Stimulated activated CD4-positive, alpha-beta T cell treated with anti-CD3 and anti-CD28 coated beads, Interleukin-4, amount 100 ng/mL, for 1 hour (primary cell): ENCODE measurements at regions not wholly inside any gene's neighbourhood (a gene's known extent, or its start where the extent isn't known, plus 50 kb on each side); places are given as distances from the start of the nearest gene placed in this dataset.

Experiments
- DNase-seq: peaks from one replicate; pipeline ENCODE4 v3.0.0-alpha.2; 2020

DNA sequence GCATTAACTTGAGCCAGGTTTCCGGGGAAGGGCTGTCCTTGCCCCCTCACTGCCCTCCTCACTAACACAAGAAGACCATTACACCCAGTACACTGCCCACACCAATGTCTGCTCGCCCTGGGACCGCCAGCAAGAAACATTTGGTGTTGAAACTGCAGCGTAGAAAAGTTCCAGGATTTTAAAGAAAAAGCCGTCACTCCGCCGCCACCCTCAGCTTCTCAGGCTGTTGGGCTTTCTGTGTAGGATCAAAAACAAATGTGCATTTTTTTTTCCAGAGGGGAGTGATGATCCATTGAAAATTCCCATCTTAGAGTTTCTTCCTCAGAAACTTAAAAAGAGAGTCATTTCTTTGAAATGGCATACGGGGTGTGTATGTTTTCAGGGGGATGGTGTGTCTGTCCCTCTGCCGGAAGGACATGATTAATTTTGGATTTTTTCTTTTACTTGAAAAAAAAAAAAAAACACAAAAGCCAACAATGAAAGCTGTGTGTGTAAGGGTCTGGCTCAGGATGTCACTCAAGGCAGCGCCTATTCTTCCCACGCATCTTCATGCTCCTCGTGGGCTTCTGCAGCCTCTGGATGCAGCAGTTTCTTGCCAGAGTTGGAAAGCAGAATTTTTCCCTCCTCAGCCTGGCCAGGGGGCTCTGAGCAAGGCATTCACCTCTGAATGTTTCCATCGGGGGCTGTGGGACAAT is 184.9 kb downstream of the GLI2 start:
- no peak for DNase-seq

DNA sequence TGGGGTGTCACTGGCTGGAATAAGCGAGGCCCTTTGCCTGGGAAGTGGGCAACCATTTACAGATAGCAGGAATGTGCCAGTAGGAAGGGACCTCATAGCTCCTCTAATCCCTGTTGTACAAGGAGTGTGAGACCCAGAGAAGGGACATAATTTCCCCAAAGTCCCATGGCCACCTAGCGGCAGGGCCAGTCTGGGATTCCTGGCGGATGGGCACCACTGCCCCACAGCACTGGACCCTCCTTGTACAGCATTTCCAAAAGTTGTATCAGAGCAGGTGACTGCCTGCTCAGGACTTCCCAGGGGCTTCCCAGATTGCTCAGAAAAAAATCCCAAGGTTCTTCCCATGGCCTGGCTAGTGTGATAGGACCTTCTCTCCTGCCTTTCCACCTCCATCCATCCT is 185.8 kb downstream of the GLI2 start:
- DNase-seq, result no peak

DNA sequence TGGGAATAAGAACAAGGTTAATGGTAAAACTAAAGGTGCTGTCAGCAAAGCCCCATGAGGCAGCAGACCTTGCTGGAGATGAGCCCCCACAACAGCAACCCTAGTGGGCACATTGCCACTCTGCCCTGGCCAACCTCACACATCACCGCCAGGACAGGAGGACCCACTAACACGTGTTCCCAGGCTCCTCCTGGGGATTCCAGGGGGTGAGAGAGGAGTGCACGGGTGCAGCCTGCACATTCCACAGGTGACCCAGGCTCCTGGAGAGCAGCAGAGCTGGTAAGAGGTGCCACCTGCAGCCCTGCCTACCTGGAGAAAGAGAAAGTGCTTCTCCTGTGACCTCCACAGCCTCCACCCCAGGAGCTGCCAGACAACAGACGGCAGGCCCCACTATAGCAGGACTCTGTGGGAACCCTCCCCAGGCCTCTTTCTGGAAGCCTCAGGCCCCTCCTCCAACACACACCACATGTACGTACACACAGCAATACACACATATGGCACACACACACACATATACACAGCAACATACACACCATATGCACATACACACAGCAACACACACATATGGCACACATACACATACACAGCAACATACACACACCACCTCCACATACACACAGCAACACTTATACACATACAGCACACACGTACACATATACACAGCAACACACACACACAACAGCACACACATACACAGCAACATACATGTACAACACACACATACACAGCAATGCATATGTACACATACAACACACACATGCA is 187.1 kb downstream of the GLI2 start:
- no peak for DNase-seq

DNA sequence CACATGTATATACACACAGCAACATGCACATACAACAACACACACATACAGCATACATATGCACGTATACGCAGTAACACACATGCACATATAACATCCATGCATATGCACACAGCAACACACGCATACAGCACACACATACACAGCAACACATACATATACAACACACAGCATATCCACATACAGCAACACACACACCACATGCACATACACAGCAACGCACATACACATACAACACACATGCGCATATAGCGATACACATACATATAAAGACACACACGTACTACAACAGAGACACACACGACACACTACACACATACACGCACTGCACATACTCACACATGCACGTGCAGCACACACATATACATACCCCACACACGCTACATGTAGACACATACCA is 187.8 kb downstream of the GLI2 start:
- no peak for DNase-seq

DNA sequence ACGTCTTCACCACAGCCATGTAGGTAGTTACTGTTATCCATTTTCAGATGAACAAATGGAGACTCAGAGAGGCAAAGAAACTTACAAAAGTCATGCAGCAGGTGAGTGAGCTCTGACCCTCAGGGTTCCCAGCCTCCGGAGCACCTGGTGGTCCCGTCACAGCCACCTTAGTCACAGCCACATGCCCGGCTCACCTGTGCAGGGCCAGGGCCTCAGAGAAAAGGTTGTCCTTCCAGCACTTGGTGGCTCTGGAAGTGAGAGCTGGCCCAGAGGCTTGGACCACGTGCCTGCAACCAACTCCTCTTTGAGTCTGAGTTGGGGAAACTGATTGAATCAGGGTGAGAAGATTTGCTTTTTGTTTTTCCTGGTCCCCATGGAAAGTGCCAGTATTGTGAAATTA is 189.3 kb downstream of the GLI2 start:
- DNase-seq, result no peak

DNA sequence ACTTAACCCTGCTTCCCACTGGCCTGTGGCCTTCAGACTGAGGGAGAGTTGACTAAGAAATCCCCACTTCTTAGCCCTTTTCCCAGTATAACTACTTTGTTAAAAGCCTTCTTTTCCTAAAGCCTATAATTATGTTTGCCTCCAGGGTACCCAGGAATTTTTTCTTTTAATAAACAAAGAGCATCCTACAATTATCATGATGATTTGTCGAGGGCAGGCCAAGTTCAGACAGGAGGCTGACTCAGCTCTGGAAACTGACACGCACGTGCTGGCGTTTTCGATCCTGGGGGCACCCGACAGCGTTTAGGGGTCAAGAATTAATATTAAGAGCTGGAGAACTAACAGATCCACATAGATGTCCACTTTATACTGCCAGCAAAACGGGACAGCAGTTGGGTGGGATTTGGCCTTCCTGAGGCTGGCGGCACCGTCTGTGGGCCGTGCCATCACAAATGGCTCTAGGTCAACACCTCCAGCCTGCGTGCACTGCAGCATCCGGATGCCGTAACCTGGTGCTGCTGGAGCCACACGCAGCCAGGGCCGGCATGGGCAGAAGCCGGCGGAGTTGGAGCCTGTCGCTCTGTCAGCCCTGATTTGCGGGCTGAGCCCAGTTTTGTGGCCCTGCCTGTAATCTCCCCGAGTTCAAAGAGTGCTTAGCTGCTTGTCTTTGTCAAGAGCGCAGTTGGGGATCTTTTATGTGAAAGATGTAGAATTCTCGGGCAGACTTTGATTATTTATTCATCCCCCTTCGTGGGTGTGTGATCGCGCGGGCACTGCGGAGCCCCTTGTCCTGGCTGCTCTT is 191.0 kb downstream of the GLI2 start:
- no peak for DNase-seq

DNA sequence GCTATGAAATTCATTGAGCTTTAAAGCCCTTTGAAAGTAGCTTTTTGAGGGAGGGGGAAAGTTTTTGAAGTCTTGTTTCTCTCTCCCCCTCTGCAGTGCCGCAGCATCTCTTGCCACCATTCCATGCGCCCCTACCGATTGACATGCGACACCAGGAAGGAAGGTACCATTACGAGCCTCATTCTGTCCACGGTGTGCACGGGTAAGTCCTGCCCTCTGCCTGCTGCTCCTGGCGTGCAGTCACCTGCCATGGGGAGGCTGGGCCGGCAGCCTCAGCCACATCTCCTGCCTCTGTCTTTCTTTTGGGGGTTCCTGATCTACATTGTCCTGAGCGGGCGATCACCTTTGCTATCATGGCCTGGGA is 191.6 kb downstream of the GLI2 start:
- DNase-seq, result no peak

DNA sequence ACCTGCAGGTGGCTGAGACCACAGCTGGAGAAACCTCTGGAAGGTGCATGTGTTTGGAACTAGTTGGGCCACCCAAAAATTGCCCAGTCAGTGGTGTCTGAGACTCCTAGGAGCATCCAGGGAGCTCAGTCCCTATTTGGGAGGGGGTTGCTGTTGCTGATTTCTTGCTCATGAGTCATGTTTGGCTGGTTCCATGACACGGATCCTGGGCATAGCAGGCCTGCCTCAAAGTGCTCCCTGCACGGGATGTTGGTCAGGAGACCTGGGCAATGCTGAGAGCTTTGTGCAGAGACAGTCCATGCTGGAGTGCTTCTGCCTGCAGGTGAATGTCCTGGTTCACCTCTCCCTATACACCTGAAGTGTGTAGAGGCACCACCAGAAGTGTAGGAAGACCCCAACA is 194.2 kb downstream of the GLI2 start:
- no peak for DNase-seq

DNA sequence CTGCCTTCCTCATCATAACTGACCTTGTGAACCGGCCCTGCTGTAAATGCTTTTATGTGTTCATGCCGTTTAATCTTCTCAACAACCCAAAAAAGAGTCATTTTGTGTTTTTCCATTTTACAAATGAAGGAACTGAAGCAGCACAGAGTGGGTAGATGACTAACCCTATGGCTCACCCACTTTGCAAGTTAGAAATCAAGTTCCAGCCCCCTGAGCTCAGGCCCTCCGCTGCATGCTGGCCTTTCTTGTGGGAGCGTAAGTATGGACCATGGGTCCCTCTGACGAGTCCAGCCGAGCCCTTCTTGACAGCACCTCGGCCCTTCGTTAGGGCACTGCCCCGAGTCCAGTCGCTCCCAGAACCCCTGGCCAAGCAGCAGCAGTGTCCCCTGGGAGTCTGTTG is 194.6 kb downstream of the GLI2 start:
- DNase-seq, result no peak

DNA sequence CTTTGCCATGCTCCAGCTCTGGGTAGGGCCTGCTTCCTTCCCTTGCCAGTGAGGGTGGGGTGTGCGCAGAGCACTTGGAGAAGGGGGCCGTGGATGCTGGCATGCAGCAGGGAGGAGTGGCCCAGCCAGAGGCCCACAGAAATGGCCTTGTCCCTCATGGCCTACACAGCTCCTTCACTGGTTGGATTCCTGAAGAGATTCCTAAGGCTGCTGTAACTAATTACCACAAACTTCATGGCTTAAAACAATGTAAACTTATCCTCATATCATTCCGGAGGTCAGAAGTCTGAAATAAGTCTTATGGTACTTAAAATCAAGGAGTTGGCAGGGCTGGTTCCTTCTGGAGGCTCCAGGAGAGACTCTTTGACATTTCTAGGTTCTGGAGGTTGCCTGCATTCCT is 195.2 kb downstream of the GLI2 start:
- DNase-seq, result no peak

DNA sequence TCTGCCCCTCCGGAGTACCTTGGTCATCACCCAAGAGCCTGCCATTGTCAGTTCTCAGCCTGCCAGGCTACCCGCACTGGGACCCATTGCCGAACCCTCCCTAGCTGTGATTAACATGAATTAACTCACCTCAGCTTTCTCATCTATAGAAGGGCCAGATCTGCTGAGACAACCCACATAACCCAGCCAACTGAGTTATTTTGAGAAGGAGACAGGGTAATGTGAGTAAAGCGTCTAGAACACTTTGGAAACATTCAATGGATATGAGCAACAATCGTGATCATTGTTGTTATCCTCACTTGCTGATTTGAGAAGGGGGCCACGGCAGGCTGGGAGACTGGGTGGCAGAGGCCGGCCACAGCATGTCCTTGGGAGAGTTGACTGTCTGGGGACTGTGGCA is 196.8 kb downstream of the GLI2 start:
- no peak for DNase-seq

DNA sequence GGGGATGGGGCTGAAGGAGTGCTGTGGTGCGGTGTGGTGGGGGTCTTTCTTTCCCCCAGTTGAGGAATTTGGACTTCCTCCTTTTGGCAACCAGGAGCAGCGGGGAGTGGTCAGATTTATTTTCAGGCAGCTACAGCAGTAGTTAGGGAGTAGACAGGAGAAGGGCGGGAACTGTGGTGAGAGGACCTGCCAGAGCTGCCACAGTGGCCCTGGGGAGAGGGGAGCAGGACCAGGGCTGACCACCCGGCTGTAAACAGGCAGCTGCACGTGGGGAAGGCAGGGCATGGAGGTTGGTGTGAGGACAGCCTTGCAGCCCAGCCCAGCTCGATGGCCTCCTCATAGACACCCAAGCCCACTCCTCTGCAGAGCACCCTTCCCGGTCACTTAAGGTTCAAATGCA is 197.2 kb downstream of the GLI2 start:
- no peak for DNase-seq

DNA sequence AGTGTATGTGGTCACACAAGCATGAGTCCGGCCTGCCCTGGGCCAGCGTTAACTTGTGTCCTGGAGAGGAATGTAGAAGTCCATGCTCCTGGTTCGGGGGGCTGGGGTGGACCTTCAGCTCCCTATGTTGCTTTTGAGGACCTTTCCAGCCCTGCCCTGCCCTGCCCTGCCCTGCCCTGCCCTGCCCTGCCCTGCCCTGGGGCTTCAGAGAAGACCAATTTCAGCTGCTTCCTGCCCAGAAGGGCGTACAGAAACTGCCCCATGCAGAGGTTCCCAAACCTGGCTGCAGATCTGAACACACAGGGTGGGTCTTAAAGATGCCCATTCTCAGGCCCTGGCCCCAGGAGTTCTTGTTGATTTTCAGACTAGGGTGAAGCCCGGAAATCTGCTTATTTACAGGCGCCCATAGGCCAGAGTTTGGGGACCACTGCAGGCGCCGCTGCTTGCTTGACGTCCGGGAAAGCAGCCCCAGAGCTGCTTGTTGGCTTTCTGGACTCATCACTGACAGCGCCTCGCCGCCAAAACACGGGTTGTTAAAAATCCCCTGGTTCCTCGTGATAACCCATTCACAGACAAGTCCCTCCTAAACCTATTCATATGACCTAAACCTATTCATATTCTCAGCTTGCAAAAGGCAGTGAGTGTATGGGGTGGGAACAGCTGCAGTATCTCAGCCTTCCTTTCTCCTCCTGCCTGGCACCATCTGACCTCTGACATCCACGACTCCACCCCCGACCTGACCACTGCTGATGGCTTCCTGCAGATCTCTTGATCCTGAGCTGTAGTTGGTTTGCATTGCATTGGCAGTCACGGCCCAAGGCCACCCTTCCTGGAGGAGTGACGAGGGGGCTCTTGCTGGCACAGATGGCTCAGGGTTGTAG is 198.3 kb downstream of the GLI2 start:
- DNase-seq, result no peak

DNA sequence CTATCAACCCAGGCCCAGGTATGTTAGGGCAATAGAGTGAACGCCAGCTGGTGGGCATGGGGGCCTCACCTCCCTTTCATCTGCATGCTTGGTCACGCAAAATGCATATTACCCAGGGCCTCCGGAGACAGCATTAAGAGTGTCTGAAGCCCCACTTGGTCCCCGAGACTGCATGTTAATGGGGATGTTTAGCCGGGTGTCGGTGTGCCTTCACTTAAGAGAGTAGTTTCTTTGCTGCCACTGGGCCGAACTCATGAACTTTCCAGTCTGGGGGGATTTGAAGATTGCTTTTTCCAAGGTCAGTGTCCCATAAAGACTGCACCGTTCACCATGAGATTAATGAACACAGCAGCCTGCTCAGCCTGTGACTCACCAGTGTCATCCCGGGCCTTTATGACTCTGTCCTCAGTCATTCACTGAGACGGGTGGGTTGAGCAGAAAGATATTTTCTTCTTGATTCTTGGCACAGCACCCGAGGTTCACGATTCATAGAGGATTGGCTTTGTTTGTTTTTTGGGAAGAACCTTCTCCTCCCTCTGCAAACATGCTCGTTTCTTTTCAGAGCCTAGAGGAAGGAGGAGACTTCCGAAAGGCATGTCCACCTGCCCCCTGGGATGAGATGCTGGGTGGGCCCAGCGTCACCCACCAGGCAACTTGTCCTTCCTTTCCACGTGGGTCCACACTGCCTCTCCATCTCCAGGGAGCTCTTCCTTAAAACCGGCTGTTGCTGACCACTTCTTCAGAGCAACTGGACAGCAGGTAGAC is 199.1 kb downstream of the GLI2 start:
- DNase-seq, result no peak

DNA sequence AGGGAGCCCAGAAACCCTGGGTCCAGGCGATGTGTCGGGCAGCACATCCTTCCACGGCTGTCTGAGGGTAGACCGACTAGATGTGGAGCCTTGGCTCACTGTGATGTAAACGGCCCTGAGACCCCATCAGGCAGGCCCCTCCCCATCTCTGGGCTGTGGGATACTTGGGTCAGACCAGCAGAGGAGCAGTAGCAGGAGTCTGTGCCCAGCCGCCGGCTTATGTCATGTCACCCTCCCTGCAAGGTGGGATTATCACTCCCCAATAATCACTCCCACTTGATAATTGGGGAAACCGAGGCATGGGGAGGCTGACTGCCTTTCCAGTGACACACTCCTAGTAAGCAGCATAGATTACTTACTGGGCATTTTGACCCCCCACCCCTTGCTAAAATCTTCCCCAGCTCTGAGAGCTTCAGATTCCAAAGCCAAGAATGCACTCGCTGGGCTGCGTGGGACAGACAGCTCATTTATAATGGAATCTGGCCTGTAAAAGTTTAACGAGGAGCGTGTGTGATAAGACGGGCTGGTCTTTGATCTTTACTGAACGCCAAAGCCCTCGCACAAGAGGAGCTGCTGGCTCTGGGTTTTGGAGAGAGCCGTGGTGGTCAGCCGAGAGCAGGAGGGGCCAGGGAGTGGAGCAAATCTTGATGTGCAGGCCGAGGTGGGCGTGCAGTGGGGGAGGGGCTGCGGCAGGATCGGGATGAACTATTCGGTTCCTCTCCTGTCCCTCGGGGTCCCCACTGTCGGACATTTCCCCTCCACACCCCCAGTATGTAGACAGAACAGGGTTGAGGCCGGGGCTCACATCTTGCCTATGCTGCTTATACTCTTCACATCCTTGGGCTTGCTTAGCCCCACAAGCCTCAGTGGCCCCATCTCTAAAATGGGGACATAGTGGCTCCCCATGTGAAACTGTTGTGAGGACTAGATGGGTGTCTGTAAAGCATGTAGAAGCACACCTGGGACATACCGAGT is 200.0 kb downstream of the GLI2 start:
- no peak for DNase-seq

DNA sequence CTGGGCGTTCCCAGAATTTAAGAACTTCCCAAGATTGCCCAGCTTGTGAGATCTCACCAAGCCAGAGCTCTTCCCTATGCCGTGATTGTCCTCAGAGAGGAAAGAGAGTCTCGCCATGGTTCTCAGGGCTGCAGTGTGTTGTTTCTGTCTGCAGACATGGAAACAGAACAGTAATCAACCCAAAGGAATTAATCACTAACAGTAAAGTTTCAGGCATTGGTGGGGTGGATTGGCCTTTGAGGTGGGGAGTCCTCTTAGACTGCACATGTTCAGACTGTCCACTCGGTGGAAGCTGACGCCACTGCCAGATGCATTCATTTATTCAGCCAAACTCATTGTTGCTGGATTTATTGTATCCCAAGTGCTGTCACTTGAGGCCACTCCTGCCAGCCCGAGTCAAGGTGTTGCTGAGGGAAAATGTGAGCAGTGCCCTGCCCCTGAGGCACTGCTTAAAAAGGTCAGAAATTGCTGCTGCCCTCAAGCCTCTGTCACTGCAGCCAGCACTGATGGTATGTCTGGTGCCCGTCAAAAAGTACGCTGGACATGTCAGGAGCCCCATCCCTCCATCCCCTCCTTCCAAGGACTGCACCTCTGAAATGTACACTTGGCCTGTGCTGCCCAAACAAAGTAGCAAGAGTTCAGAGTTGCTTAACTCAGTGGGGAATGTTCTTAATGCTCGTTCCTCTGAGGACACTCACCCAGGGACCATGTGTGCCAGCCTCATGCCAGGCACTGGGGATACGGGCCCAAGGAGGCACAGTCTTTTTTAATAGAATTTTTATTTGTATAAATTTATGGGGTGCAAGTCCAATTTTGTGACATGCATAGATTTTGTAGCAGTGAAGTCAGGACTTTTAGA is 201.0 kb downstream of the GLI2 start:
- no peak for DNase-seq

DNA sequence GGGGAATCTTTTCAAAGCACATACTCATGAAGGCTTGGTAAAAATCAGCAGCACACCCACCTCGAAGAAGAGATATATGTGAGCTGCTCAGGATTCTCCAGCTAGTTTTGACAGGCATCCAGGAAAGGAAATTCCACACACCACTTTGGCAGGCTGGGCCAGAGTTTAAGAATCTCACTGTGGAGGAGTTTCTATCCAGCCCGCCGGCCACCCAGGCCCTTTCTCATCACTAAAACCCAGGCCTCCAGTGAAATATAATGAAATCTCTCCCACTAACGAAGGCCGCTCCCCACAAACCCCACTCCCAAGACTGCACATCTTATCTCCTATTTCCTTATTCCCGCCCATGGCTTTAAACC is 202.0 kb downstream of the GLI2 start:
- DNase-seq, result no peak

DNA sequence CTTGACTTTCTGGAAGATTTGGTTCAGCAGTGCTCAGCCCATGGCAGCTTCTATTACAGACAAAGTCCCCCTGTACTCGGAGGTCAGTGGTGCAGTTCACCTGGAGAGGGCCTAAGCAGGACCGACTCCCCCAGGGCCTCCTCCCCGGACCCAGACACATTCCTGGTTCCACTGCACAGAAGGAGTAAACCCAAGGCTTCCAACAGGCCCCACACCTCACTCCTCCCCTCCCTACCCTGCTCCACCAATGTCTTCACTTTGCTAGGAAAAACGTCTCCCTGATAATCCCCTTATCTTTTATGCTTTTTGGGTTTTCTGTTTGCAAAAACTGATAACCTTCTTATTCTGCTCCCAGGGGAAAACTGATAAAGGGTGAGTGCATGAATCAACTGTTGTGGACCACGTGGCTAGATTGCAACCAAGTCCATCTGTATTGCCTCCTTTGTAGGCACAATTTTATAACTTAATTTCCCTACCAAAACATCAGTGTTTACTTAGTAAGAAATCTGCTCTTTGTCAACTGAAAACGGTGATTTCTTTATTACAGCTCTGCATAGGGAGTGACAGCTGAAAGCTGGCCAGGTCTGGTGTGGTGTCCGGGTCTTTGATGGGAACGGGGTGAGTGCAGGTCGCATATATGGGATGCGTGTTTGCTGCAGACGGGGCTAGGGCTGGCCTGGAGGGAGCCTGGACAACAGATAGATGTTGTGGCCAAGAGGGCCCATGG is 202.5 kb downstream of the GLI2 start:
- DNase-seq, result no peak

DNA sequence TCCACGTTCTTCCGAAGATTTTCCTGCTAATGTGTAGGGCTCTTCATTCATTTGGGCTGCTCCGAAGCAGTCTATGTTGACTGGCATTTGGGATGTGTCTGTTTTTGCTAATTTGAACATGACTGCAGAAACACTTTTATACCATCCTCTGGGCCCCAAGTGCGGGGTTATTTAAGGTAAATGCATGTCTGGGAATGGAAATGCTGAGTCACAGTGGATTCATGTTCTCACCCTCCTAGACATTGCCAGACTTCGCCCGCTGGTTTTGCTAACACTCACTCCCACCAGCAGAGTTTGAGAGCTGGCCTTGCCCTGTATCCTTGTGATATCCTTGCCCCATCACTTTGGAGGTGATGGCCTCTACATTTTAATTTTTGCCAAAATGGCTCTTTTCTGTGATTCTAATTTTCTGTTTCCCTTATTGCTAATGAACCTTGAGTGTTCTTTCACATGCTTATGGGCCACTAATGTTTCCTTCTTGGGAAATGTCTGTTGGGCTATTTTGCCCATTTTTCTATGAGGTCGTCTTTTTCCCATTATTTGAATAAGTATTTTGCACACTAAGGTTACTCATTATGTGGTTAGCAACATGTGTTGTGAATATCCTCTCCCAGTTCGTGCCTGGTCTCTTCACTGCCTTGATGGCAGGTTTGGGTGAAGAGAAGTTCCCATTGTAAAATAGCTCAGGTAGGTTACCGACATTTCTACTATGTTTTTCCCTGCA is 204.1 kb downstream of the GLI2 start:
- no peak for DNase-seq
